ENCODE measurements at regions not wholly inside any gene's neighbourhood (a gene's known extent, or its start where the extent isn't known, plus 50 kb on each side); places are given as distances from the start of the nearest gene placed in this dataset.

- no peak overlapping the region for H2AFZ ChIP-seq (ENCODE audit: low read length)
- no peak overlapping the region for H2BK120ac ChIP-seq (replicated peaks; ENCODE audit: low read depth, low read length)
- no peak overlapping the region for H2BK15ac ChIP-seq (ENCODE audit: low read length)
- no peak overlapping the region for H3K23ac ChIP-seq (ENCODE audit: insufficient read length)
- WGBS, 2 experiments (ENCODE audit: extremely low coverage in 1 of 2, insufficient coverage in 1 of 2, insufficient read length in 1 of 2, insufficient replicate concordance in 2 of 2, low coverage in 1 of 2, low lambda C conversion rate in 2 of 2, missing lambda C conversion rate in 1 of 2): 92% methylated on average over 9 of the region's 9 CpGs; no CpG with 5 or more reads in 1 of the 2 experiments
- no peaks in the 10 kb centered on the region for H4K20me1 ChIP-seq (replicated peaks in 1 of 2; ENCODE audit: control insufficient read depth in 1 of 2, insufficient read depth in 2 of 2, low read length in 2 of 2)
- TF ChIP-seq EGR1 (IDR thresholded peaks at IDR 0.05; ENCODE audit: borderline replicate concordance, low read depth, low read length) (no peak), RAD21 (IDR thresholded peaks at IDR 0.05 in 1 of 2, conservative IDR thresholded peaks at IDR 0.05 in 1 of 2; ENCODE audit: low read depth in 2 of 2, low read length in 2 of 2) (peak in 1 of 2 experiments; percentile 12; a peak in 1 of 4 replicates), CTCF (IDR thresholded peaks at IDR 0.05; ENCODE audit: control extremely low read depth in 1 of 3, insufficient read depth in 1 of 3, low read depth in 1 of 3, low read length in 3 of 3) (0 out of 4 replicates have a peak, but pooled peaks of 1 of the 3 experiments have one; percentile 0)
- no peak overlapping the region for H4K8ac ChIP-seq (ENCODE audit: extremely low read depth, insufficient read depth, low read length)
- H4K5ac ChIP-seq (ENCODE audit: insufficient read length, low read depth, low read length): no peak overlapping the region
- no peak overlapping the region for H3K9ac ChIP-seq (replicated peaks in 1 of 4; ENCODE audit: extremely low read depth in 1 of 4, low read depth in 3 of 4, low read length in 3 of 4)
- ChIA-PET POLR2A (ENCODE audit: partially characterized antibody) (no interaction called here), CTCF (ENCODE audit: partially characterized antibody) (interaction anchor here (1.0 to 1.1 kb wide), 2 partner anchors 29 to 171 kb away, joined by 3 to 4 read pairs; no protein-coding TSS in a partner anchor)
- no peak overlapping the region for H3K27ac ChIP-seq (ENCODE audit: low read depth, low read length)
- H3K79me1 ChIP-seq (ENCODE audit: low read depth, low read length): no peaks in the 10 kb centered on the region
- H3K18ac ChIP-seq (ENCODE audit: extremely low read depth, low read length): no peak overlapping the region
- peaks cover 0 to 12% (median 5%) of the 10 kb centered on the region in 4 experiments; a peak in 3 of 7 replicates for H3K27me3 ChIP-seq (replicated peaks in 1 of 4; ENCODE audit: control insufficient read depth in 3 of 4, extremely low read depth in 1 of 4, insufficient read depth in 3 of 4, low read length in 3 of 4)
- peaks cover 0 to 2% (median 0%) of the 10 kb centered on the region in 4 experiments; a peak in 2 of 7 replicates for H3K4me1 ChIP-seq (replicated peaks in 1 of 4; ENCODE audit: control insufficient read depth in 3 of 4, insufficient read depth in 4 of 4, low read length in 3 of 4)
- DNase-seq (ENCODE audit: low read depth in 1 of 2, low spot score in 2 of 2) (no peak), FAIRE-seq (no peak)
- no peak overlapping the region for H4K91ac ChIP-seq (replicated peaks; ENCODE audit: insufficient read length, low read length)
- no peak overlapping the region for H2BK5ac ChIP-seq (ENCODE audit: low read depth, low read length)
- no peaks in the 10 kb centered on the region for H3K36me3 ChIP-seq (ENCODE audit: control insufficient read depth in 2 of 4, insufficient read depth in 4 of 4, low read length in 3 of 4)
- H3K23me2 ChIP-seq (ENCODE audit: low read depth, low read length): no peaks in the 10 kb centered on the region
- no peak overlapping the region for H3K4ac ChIP-seq (replicated peaks; ENCODE audit: insufficient read length, low read depth, low read length)
- H2BK20ac ChIP-seq (ENCODE audit: low read length): no peak overlapping the region
- H3K4me2 ChIP-seq (ENCODE audit: insufficient read depth in 1 of 2, low read depth in 2 of 2, low read length in 2 of 2): no peak overlapping the region
- H2BK12ac ChIP-seq (ENCODE audit: low read depth, low read length): no peak overlapping the region
- no peak overlapping the region for H3K56ac ChIP-seq (replicated peaks; ENCODE audit: insufficient read length, low read depth, low read length)
- H3K9me3 ChIP-seq (ENCODE audit: insufficient read depth in 2 of 2, low read depth in 1 of 2, low read length in 1 of 2): no peaks in the 10 kb centered on the region
- H3K4me3 ChIP-seq (ENCODE audit: extremely low read depth in 1 of 4, insufficient read depth in 2 of 4, low read depth in 3 of 4, low read length in 4 of 4): no peak overlapping the region
- no peak overlapping the region for H2AK5ac ChIP-seq (ENCODE audit: low read depth, low read length)
- H3K14ac ChIP-seq (ENCODE audit: insufficient read length): no peak overlapping the region
- no peaks in the 10 kb centered on the region for H3K79me2 ChIP-seq (ENCODE audit: control insufficient read depth in 1 of 2, insufficient read depth in 2 of 2, low read length in 2 of 2)
Measured at GRCh38 chr2:234716271-234716670, 219.4 kb upstream of the ARL4C start.
